ENCODE measurements at regions not wholly inside any gene's neighbourhood (a gene's known extent, or its start where the extent isn't known, plus 50 kb on each side); places are given as distances from the start of the nearest gene placed in this dataset.

DNA sequence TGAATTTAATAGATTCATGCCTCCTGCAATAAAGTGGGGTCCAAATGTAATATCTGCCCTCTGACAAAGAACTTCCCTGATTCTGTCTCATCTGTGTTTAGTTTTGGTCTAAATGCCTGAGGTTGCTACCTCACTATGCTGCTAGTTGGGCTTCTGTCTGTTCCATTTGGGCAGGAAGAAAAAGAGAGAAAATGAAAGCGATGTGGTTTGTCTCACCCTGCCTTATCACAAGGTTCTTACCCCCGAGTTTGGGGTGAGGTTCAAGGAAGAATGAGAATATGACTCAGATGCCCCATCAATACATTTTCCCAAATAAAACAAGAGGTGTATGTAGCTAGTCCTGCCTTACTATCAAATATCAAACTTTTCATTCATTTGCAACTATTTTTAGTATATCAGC is 132.1 kb upstream of the MTAP start:
- DNase-seq (ENCODE audit: low read depth): no peak

GRCh38 chr9:21672140-21672539 is 130.3 kb upstream of the MTAP start:
- DNase-seq (ENCODE audit: low read depth): no peak

DNA sequence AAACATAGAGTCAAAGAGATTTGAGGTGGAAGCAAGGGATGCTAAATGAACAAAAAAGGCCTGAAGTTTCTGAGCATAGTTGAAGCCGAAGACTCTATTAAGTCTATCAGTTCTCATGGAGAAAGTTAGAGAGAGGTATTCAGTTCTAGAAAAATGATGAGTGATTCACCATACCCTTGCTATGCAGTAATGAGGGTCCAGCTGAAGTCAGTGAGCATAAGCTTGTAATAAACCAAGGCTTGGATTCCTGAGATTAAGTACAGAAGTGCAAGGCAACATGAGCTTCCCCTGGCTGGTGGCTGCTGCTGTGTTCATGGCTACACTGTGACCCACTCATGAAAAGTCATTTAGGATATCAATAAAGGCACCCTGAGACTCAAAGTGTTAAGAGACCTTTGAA is 129.7 kb upstream of the MTAP start:
- DNase-seq (ENCODE audit: low read depth): no peak

DNA sequence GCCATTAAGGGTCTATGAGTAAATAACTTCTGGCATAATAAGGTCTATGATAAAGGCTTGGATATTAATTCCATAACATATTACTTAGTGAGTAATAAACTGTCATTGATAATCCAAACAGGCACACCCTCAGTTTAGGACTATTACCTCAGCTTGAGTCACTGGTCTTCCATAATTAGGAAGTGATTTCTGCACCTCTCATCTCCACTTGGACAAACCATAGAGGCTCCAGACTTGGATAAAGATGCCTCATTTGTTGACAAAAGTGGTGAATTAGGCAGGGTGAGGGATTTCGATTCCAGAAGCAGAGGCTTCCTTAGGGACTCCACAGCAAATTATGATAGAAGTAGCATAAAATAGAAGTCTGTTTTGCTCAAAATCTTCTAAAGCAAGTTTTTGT is 127.5 kb upstream of the MTAP start:
- no peak for DNase-seq (ENCODE audit: low read depth)

DNA sequence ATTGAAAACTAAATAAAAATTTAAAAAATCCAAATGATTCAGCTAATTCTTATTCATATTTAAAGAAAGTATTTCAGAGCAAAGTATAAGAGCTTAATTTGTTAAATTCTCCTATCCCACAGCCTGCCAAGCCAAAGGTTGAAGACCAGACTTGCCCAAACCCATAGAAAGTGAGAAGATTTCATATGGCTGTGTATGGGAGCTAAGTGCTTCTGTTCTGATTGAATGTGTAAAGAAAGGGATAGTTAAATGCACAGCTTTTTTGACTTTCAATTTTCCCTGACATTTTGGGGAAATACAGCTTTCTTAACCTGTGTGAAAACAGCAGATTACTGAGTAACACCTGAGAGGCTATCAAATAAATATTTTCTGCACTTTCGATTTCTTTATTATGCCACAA is 125.0 kb upstream of the MTAP start:
- DNase-seq (ENCODE audit: low read depth): no peak

GRCh38 chr9:21677834-21678233 is 124.6 kb upstream of the MTAP start:
- DNase-seq (ENCODE audit: low read depth): no peak

- DNase-seq (ENCODE audit: low read depth): no peak
These were observed 123.0 kb upstream of the MTAP start for GRCh38 chr9:21679432-21679831.

GRCh38 chr9:21680590-21680989 is 121.8 kb upstream of the MTAP start:
- no peak for DNase-seq (ENCODE audit: low read depth)

DNA sequence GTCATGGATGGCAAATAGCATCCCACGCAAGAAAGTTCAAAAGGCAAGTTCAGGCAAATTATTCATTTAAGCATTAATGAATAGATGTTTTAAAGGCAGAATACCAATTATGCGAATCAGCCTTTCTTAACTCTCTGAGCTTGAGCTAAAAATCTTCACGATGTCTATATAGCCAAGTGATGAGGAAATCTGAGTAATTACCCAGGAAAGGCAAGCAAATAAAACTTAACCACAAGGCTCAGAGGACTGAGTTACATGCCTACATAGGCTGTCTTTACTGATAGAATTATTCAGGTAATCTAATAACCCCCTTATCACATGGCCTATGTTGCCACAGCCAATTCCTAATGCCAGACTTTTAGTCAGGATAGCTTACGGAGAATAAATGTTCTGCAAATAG is 120.8 kb upstream of the MTAP start:
- no peak for DNase-seq (ENCODE audit: low read depth)

GRCh38 chr9:21682381-21682780 is 120.1 kb upstream of the MTAP start:
- no peak for DNase-seq (ENCODE audit: low read depth)

DNA sequence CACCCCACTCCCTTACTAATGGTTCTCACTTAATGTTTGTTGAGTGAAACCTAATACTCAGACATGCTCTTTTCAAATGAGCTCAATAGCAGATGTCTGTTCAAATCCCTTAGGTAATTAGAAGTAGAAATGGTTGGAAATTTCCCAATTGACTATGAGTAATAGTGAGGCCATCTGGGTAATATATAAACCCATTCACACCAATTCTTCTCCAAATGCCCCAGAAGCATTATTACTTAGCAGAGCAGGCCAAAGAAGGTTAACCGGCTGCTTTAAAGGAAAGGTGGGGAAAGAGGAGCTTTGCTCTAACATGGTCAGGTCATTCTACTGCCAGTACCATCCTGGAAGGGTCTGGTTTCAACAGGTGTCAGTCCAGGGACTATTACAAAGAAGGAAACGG is 119.5 kb upstream of the MTAP start:
- DNase-seq (ENCODE audit: low read depth): no peak

DNA sequence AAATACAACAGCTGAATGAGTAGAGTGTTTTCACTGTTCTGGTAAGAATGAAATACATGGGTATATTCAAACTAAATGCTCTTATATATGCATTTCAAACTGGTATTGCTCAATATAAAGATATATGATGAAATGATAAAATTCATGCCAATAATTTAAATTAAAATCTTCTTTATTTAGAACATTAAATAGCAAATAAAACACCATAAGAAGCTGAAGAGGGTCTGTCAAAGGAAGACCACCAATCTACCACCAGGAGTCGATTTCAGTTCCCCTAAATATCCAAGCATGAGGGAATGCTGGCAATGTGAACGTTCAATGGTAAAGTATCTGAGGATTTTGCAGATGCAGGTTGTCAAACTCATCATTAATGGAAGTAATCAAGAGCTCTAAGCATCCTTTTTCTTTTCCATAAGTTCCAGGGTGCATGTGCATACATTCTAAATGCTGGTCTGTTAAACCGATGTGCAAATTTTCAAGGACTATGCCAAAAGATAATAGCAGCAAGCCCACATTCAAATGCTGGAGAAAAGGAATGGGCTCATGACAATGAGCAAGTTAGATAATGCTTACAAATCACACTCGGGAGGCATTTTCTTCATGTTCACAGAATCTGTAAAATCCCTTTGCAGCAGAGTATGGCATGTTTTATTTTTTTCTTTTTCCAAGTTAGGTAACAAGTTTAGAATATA is 118.8 kb upstream of the MTAP start:
- DNase-seq (ENCODE audit: low read depth): no peak

DNA sequence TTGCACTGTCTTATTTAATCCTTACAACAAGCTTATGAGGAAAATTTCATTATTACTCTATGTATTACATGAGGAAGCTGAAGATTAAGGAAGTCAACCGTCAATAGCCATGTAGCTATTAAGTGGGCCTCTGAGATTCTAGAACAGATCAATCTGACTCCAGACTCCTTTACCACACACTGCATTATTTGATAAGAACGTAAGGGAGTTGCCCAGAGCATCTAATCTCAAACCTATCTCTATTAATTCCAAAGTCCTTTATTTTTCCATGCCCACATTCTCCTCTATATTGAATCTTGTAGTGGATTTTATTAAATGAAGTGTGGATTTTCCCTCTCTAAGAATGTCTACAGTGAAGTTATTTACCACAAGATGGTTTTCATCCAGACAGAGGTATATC is 118.2 kb upstream of the MTAP start:
- no peak for DNase-seq (ENCODE audit: low read depth)

DNA sequence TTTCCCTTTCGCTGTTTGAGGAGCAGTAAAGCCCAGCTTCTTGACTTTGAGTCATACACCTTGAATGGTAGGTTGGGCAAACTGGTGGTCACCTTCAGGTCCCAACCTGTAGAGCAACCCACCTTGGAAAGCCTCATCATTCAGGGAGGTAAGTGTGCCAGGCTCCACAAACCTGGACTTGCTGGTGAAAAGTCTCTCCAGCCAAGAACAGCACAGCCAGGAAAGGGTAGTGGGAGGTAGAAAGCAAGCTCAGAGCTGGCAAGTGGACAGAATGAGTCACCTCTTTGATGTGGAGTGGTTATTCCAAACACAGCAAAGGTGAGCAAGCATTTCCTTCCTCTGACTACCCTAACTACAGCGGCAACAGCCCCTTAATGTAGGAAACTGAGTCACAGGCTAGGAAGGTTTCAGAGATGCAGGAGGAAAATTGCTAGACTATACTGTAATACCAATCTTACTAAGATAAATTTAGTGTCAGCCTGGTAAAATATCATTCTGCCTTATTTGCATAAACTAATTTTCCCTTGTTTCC is 117.5 kb upstream of the MTAP start:
- peak; percentile 2 for DNase-seq (ENCODE audit: low read depth)

DNA sequence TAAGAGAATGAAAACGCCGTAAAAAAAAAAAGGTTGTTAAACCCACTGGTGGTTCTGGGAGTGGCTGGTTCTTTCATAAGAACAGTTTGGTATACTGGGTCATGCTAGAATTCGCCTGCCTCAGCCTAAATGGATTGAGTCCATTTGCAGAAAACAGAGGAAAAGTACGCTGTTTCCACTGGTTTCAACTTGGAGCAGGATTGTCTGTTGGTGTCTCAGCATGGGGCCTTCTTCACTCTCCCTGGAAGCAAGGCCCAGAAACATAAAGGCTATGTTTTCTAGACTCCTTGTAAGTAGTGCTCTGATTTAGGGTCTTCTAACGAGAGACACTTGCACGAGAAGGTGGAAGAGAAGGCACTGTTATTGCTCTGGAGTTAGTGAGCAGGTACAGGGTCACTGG is 116.9 kb upstream of the MTAP start:
- DNase-seq (ENCODE audit: low read depth): no peak

- DNase-seq (ENCODE audit: low read depth): no peak
These were observed 115.7 kb upstream of the MTAP start for GRCh38 chr9:21686738-21687137.

GRCh38 chr9:21687351-21687750 is 115.1 kb upstream of the MTAP start:
- no peak for DNase-seq (ENCODE audit: low read depth)

GRCh38 chr9:21688108-21689102 is 114.0 kb upstream of the MTAP start:
- no peak for DNase-seq (ENCODE audit: low read depth)

- DNase-seq (ENCODE audit: low read depth): no peak
These were observed 112.6 kb upstream of the MTAP start for GRCh38 chr9:21689854-21690253.

- DNase-seq (ENCODE audit: low read depth): no peak
These were observed 111.9 kb upstream of the MTAP start for GRCh38 chr9:21690561-21690960.

- no peak for DNase-seq (ENCODE audit: low read depth)
These were observed 110.0 kb upstream of the MTAP start for GRCh38 chr9:21692390-21692789.

DNA sequence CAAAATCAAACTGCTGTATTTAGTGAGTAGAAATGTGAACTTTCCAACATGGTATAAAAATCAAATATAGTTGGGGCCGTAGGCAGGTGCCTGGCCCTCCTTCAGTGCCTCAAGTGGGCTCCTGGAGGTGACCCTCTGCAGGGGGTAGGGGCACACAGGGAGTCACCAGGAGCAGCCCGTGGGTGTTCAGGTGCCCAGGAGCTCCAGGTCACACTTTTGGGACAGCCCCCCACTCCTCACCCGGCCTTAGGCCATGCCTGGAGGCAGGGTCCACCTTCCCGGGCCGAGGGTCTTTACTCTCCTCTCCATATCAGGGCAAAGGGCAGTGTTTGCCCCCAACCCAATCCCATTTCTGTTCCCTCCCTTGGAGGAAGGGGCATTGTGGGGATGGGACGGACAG is 108.0 kb upstream of the MTAP start:
- no peak for DNase-seq (ENCODE audit: low read depth)

DNA sequence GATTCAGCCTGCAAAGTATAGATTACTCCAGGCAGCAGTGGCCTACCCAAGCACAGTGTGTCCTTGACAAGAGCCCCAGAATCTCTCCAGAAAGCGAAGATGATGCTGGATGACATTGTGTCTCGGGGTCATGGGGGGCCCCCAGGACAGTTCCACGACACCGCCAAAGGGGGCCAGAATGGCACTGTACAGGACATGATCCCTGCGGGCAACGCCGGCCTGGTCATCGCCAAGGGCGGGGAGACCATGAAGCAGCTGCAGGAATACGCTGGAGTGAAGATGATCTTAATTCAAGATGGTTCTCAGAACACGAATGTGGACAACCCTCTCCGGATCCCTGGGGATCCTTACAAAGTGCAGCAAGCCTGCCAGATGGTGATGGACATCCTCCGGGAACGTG is 107.0 kb upstream of the MTAP start:
- no peak for DNase-seq (ENCODE audit: low read depth)

All from stimulated activated CD8-positive, alpha-beta memory T cell treated with anti-CD3 and anti-CD28 coated beads, Interleukin-7, amount 100 ng/mL, for 24 hours (primary cell).